Amygdala (tissue), 56 donors: ENCODE measurements at regions not wholly inside any gene's neighbourhood (a gene's known extent, or its start where the extent isn't known, plus 50 kb on each side); places are given as distances from the start of the nearest gene placed in this dataset.

ENCODE experiments used
- DNase-seq, 56 donors: peaks; one replicate each; lab custom pipeline; 2025; lab: John Stamatoyannopoulos, UW

DNA sequence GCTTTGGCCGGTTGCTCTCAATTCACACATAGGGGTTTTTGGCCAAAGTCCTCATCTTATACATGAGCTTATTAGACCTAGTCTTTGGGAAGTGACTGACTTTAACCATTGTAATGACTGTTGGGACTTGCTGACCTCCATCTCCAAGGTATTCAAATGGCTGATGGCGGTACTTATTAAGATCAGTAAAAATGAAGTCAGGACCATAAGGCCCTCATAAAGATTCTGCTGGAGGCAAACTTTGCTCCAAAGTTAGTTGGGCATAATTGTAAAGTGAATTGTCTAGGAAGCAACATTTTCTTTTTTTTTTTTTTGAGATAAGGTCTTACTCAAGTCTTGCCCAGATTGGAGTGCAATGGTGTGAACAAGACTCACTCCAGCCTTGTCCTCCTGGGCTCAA lies 76.3 kb upstream of the MKLN1 start:
- no peak for DNase-seq

DNA sequence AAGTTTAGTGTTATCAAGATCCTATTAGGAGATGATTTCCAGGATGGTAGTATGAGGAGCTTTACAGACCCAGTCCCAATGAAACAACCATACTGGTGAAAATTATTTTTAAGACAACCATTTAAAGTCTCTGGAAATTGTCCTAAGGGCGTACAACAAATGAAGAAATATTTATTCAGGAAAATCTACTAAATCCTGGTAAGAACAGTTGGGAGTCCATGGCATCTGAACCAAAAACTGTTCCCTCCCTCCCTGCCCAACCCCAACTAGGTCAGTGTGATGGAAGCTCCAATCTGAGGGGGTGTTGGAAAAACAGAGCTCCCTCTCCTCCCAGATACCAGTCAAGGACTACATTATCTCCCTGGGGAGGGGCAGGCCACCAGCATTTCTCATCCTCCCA lies 74.7 kb upstream of the MKLN1 start:
- no peak for DNase-seq

DNA sequence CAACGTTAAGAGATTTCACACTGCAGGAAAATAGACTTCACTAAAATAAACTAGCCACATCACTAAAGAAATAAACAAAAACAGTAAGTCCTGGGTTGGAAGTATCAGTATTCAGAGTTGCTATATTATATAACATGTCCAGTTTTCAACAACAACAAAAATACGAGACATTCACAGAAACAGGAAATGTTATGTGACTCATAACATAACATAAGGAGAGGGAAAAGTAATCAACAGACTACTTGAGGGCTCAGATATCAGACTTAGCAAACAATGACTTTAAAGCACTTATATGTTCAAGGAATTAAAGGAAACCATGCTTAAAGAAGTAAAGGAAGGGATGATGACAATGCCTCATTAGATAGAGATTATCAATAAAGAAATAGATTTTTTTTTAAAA lies 73.5 kb upstream of the MKLN1 start:
- DNase-seq: no peak

DNA sequence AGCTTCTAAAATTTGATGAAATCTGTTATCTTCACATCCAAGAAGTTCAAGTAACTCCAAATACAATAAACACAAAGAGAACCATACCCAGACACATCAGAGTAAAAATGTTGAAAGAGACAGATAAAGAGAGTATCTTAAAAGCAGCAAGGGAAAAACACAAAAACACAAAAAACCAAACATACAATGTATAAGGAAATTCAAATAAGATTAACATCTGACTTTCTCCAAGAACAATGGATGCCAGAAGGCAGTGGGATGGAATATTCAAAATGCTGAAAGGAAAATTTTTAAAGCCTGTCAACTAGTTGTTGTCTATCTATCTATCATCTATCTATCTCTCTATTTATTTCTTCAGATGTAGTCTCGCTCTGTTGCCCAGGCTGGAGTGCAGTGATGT lies 72.4 kb upstream of the MKLN1 start:
- no peak for DNase-seq

DNA sequence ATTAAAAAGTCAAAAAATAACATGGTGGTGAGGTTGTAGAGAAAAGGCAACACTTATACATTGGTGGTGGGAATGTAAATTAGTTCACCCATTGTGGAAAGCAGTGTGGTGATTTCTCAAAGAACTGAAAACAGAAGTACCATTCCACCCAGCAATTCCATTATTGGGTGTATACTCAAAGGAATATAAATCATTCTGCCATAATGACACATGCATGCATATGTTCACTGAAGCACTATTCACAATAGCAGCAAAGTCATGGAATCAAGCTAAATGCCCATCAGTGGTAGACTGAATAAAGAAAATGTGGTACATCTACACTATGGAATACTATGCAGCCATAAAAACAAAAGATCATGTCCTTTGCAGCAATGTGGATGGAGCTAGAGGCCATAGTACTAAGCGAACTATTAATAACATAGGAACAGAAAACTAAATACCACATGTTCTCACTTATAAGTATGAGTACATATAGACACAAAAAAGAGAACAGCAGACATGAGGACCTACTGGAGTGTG lies 66.1 kb upstream of the MKLN1 start:
- no peak for DNase-seq

DNA sequence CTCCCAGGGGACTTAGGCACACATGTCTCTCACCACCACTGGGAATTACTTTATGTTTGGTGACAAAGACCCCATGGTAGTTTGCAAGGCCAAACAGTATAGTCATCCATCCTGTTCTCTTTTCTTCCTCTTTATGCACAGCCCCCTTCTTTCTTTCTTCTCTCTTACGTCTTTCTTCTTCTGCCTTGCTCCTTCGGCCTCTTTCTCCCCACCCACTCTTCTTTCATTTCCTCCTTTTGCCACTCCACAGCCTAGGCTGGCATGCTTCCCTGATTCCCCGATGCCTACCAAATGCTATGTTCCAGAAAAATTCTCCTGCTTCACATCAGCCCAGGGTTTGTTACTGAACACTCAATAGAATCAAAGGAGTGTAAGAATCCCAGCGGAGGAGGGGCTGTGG lies 62.4 kb upstream of the MKLN1 start:
- DNase-seq: peak in 9 of 56 donors; percentile 4 to 24 (median 10)

DNA sequence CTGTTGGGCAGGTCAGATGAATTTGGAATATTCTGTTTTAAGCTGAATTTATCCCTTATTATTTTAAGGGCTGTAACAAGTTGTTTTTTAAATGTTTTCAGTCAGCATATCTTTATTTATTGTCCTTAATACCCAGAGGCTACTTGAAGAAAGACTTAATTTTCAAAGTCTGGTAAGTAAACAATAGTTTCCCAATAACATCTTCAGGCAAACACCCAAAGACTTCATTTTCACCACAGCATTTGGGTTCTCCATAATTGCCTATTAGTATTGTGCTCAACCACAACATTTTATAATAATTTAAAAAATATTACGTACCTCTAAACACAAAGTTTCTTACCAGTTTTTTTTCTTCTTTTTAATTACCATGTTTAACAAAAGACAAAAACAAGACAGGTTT lies 60.0 kb upstream of the MKLN1 start:
- no peak for DNase-seq

DNA sequence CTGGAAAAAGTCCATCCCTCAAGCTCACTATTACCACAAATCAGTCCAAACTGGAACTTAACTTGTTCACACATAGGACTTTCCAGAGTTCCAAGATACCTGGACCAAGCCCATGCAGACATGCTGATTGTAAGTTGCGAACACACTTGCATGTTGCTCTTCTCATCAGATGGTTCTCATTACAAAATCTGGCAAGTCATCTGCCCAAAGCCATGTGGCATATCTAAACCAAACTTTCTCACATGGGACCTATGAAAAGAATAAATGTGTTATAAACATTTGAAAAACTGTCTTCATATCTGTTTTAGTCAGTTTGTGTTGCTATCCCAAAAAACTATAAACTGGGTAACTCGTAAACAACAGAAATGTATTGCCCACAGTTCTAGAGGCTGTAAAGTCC lies 58.8 kb upstream of the MKLN1 start:
- no peak for DNase-seq

DNA sequence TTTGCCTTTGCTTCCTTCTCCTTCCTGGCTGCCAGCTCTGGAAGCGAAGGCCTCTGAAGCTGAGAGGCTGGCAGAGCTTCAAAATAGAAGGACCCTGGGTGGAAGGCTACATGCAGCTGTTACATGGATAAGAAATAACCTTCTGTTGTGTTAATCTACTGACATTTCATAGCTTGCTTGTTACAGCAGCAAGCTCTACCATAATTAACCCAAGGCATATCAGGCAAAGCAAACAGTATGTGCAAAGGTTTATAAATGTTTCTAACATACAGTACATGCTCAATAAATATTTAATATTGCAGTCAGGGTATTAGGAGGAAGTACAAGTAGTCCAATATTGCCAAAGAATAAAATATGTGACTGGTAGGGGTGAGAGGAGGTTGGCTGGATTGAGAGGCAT lies 55.6 kb upstream of the MKLN1 start:
- no peak for DNase-seq

DNA sequence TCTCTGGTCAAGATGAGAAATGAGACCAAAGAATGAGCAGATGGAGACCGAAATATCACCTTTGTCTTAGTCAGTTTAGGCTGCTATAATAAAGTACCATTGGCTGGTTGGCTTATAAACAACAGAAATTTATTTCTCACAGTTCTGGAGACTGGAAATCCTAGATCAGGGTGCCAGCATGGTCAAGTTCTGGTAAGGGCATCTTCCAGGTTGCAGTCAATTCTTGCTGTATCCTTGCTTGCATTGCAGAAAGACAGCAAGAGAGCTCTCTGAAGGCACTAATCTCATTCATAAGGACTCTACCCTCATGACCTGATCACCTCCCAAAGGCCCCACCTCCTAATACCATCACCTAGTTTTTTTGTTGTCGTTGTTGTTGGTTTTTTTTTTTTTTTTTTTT lies 52.7 kb upstream of the MKLN1 start:
- no peak for DNase-seq

DNA sequence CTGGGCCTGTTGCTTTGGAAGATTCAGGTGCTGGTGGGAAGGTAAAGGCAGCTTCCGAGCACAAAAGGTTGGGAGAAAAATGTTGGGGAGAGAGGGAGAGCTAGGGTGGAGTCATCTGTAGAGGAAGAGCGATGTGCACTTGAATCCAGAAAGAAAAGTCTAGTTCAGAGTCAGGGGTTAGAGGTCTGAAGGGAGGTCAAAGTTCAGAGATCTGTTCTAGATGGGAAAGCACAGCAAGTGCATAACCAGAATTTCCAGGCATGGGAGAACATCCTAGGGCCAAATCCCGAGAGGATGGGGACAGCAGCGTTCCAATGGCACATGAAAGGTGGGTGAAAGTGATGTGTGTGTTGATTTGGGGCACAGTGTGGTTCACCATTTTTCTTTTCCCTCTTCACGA lies 51.5 kb upstream of the MKLN1 start:
- no peak for DNase-seq

DNA sequence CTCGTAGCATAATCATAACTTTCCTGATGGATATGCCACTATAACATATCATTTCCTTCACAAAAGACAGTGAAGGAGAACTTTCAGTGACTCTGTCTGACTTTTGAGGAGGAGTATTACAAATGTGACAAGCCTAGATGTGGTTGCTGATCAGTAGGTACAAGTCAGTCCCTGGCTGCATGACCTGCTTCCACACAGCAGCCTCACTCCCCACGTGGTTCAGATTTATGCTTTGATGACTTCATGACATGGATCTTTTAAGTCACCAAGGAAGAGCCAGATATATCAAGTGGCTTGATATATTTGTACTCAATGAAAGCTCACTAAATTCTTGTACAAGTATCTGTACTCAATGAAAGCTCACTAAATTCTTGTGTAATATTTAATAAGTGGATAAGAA lies 50.9 kb upstream of the MKLN1 start:
- no peak for DNase-seq
